Tibial nerve (tissue), 4 donors: ENCODE measurements at regions not wholly inside any gene's neighbourhood (a gene's known extent, or its start where the extent isn't known, plus 50 kb on each side); places are given as distances from the start of the nearest gene placed in this dataset.
"Not testable (repeated sequence)": the region's sequence is repeated elsewhere in the genome, so short reads cannot be mapped to it uniquely, and the experiment has no call there.

Experiments used
- EP300 ChIP-seq, 2 donors: sonication (generic); formaldehyde crosslinking; IDR thresholded peaks; one replicate each; pipeline ENCODE4 v1.6.1; 2017; ENCODE audit warnings: antibody characterized with exemption in 2 of 2, mild to moderate bottlenecking in 1 of 2
- POLR2A ChIP-seq, 2 donors: fragments of 450-650 bp; IDR thresholded peaks; one replicate each; pipeline ENCODE4 v1.6.1; 2017; ENCODE audit warnings: antibody characterized with exemption in 2 of 2, mild to moderate bottlenecking in 2 of 2, moderate library complexity in 2 of 2
- TF ChIP-seq, protein P1 (sequence below), 5 experiments: fragments of 200-600 bp in 3 of 5; fragments of 450-650 bp in 2 of 5; sonication (generic) in 3 of 5; IDR thresholded peaks; one replicate each; pipeline ENCODE4 v1.5.1; 2016 to 2019; ENCODE audit warnings: antibody characterized with exemption in 5 of 5, mild to moderate bottlenecking in 3 of 5, moderate library complexity in 2 of 5

DNA sequence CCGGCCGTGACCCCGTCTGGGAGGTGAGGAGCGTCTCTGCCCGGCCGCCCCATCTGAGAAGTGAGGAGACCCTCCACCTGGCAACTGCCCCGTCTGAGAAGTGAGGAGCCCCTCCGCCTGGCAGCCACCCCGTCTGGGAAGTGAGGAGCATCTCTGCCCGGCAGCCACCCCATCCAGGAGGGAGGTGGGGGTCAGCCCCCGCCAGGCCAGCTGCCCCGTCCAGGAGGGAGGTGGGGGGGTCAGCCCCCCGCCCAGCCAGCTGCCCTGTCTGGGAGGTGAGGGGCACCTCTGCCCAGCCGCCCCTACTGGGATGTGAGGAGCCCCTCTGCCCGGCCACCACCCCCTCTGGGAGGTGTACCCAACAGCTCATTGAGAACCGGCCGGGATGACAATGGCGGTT is 428.7 kb downstream of the LTN1 start:
- TF ChIP-seq, protein P1, sequence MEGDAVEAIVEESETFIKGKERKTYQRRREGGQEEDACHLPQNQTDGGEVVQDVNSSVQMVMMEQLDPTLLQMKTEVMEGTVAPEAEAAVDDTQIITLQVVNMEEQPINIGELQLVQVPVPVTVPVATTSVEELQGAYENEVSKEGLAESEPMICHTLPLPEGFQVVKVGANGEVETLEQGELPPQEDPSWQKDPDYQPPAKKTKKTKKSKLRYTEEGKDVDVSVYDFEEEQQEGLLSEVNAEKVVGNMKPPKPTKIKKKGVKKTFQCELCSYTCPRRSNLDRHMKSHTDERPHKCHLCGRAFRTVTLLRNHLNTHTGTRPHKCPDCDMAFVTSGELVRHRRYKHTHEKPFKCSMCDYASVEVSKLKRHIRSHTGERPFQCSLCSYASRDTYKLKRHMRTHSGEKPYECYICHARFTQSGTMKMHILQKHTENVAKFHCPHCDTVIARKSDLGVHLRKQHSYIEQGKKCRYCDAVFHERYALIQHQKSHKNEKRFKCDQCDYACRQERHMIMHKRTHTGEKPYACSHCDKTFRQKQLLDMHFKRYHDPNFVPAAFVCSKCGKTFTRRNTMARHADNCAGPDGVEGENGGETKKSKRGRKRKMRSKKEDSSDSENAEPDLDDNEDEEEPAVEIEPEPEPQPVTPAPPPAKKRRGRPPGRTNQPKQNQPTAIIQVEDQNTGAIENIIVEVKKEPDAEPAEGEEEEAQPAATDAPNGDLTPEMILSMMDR (IDR thresholded peaks at IDR 0.05): not testable (repeated sequence)
- not testable (repeated sequence) for TF ChIP-seq POLR2A, EP300 (IDR thresholded peaks at IDR 0.05)
